ENCODE measurements at regions not wholly inside any gene's neighbourhood (a gene's known extent, or its start where the extent isn't known, plus 50 kb on each side); places are given as distances from the start of the nearest gene placed in this dataset.

DNA sequence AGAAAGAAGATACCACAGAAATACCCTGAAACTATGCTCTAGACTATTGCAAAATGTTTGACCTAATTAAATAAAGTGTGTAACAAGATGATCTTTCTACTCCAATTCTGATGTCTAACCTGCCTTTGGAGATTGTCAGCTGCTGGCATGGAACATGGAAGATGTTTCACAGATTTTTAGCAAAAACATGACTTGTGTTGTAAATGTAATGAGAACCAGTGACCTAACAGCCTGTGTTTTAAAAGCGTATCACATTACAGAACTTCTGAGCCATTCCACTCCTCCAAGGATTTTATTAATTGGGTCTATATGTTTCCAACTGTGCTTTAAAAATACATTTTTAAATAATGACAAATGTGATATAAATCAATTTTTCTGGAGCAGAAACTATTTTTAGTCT lies 526.3 kb upstream of the SEMA3D start:
- POLR2A ChIA-PET (ENCODE audit: low non-redundant PET) = no interaction called here
- CTCF ChIA-PET = no interaction called here
- TF ChIP-seq, protein P1, sequence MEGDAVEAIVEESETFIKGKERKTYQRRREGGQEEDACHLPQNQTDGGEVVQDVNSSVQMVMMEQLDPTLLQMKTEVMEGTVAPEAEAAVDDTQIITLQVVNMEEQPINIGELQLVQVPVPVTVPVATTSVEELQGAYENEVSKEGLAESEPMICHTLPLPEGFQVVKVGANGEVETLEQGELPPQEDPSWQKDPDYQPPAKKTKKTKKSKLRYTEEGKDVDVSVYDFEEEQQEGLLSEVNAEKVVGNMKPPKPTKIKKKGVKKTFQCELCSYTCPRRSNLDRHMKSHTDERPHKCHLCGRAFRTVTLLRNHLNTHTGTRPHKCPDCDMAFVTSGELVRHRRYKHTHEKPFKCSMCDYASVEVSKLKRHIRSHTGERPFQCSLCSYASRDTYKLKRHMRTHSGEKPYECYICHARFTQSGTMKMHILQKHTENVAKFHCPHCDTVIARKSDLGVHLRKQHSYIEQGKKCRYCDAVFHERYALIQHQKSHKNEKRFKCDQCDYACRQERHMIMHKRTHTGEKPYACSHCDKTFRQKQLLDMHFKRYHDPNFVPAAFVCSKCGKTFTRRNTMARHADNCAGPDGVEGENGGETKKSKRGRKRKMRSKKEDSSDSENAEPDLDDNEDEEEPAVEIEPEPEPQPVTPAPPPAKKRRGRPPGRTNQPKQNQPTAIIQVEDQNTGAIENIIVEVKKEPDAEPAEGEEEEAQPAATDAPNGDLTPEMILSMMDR (conservative IDR thresholded peaks at IDR 0.05; ENCODE audit: low read depth) = no peak
- no peak for DNase-seq (ENCODE audit: low spot score)
- H3K27ac ChIP-seq = no peak overlapping the region

DNA sequence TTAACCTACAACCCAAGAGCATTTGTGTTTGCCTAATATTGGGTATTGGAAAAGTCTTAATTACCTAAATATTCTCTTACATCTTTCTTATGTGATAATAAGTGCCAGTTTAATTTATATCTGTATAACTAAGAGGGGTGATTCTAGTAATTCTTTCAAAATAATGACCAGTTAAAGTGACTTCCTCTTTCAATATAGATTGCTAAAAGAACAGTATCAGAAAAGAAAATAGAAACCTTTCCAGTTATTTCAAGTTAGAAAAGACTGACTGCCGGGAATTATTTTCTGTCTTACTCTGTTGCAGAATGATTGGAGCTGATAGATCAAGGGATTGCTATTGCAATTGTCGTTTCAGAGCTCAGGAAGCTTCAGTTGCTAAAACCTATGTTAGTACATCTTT lies 525.0 kb upstream of the SEMA3D start:
- ChIA-PET POLR2A (ENCODE audit: low non-redundant PET) (no interaction called here), CTCF (no interaction called here)
- no peak for DNase-seq (ENCODE audit: low spot score)
- H3K27ac ChIP-seq = no peak overlapping the region
- TF ChIP-seq, protein P1 (conservative IDR thresholded peaks at IDR 0.05; ENCODE audit: low read depth) = no peak

DNA sequence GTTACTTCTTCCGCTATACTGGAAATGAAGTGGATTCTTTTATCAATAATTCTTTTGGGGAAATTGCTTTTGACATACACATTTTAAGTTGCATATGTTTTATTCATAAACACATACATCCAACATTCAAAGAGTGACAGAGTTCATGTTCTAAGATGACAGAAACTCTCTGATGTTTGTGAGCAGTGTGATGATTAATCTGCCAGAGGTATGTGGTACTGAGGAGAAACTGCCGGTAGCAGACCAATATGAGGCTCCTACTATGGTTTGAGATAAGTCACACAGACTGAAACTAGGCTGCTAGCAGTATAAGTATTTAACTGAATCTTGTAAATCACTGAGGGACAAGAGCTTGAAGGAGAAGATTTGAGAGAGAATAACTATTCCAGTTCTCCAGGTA lies 524.1 kb upstream of the SEMA3D start:
- POLR2A ChIA-PET (ENCODE audit: low non-redundant PET) = no interaction called here

DNA sequence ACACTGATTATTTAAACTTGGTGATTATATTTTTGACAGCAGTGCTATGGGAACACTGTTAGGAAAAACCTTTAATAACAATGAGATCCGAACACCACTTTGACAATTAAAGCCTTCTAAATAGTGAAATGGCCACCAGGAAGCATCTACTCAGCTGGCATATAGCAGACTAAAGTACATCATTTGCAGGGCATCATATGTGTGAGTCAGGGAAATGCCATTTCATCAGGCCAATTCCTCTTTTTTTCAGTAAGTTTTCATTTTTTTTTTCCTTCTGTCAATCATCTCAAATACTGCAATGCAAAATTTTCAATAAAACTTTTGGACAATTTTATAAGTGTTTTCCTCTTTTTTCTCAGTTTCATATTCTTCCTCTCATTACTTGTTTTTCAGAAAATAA lies 521.4 kb upstream of the SEMA3D start:
- DNase-seq (ENCODE audit: low spot score) = no peak
- H3K27ac ChIP-seq = no peak overlapping the region
- ChIA-PET POLR2A (ENCODE audit: low non-redundant PET) (no interaction called here), CTCF (no interaction called here)
- TF ChIP-seq, protein P1 (conservative IDR thresholded peaks at IDR 0.05; ENCODE audit: low read depth) = no peak

More for the DNA sequence above, 524.1 kb upstream of the SEMA3D start:
- CTCF ChIA-PET = no interaction called here
- TF ChIP-seq, protein P1 (conservative IDR thresholded peaks at IDR 0.05; ENCODE audit: low read depth) = no peak
- DNase-seq (ENCODE audit: low spot score) = no peak
- no peak overlapping the region for H3K27ac ChIP-seq

DNA sequence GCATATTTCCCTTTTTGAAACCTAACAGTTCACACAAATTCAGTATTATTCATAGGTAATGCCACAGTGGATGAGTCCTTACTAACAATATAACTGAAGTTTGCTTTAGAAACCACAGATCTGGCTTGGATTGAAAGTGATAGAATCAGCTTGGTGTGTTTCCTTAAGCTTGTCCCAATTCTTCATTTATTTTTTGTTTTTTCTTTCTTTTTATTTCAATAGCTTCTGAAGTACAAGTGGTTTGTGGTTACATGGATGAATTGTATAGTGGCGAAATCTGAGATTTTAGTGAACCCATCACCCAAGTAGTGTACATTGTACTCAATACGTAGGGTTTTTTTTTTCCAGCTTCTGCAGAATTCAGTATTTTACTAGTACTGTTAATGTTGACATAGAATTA lies 518.2 kb upstream of the SEMA3D start:
- POLR2A ChIA-PET (ENCODE audit: low non-redundant PET) = no interaction called here
- TF ChIP-seq, protein P1 (conservative IDR thresholded peaks at IDR 0.05; ENCODE audit: low read depth) = no peak
- DNase-seq (ENCODE audit: low spot score) = no peak
- H3K27ac ChIP-seq = no peak overlapping the region
- CTCF ChIA-PET = interaction anchor here (0.5 kb wide), 1 partner anchor 1693 kb away, joined by 3 read pairs; no protein-coding TSS in a partner anchor

DNA sequence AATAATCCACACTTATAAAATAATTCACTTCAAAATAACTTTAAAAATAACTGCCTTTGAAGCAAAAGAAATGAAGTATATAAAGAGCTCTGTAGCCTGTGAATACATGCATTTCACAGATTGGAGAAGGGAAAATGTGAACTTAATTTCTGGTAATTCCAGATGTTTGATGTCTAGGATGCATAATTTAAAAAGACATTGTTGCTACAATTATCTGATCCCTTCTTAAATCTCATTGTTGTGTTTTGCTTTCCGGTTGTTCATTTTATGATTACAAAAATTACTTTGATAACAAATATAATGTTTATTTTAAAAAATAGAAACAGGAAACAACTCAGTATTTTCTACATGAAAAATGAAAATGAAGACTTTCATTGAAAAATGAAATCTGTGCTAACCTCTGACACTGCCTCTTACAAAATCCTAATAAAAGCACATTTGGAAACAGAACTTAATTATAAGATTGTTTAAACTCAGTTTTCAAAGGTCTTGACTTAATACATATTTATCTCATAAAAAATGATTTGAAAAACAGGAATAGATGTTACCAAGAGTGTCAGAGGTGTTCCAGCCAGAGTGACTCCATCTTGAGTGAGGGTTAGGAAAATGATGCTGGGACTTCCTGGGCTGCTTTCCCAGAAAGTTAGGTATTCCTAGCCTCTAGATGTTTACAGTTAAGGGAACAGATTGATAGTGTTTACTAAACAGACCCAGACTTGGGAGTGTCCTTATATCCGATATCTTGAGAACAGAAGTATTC lies 516.6 kb upstream of the SEMA3D start:
- TF ChIP-seq, protein P1 (conservative IDR thresholded peaks at IDR 0.05; ENCODE audit: low read depth) = no peak
- ChIA-PET POLR2A (ENCODE audit: low non-redundant PET) (no interaction called here), CTCF (no interaction called here)
- no peak overlapping the region for H3K27ac ChIP-seq
- no peak for DNase-seq (ENCODE audit: low spot score)

Data from RWPE1 (cell line).